HepG2 (cell line): ENCODE measurements at regions not wholly inside any gene's neighbourhood (a gene's known extent, or its start where the extent isn't known, plus 50 kb on each side); places are given as distances from the start of the nearest gene placed in this dataset.

Source experiments
- ATAC-seq: fragments of 200-7000 bp; cut with Tn5 transposase; 3 replicates; pipeline ENCODE4 v1.9.1; 2020; ENCODE audit warnings: mild to moderate bottlenecking, moderate library complexity
- BruUV-seq: library from RNA; stranded (reverse); fragments of 400-500 nt; replicated peaks from 2 replicates; lab custom pipeline; 2021; lab: Mats Ljungman, UMichigan
- CTCF ChIA-PET: fragments of 300-600 bp; formaldehyde crosslinking; extraction: SDS; loops from one replicate; lab custom pipeline; 2021; ENCODE audit warnings: low total read pairs, inconsistent platforms, low intra/inter-chr PET ratio; lab: Yijun Ruan, JAX
- POLR2A ChIA-PET: fragments of 350-600 bp; sonication (Branson Sonifier 250); formaldehyde crosslinking; loops from one replicate; lab custom pipeline; 2020; ENCODE audit warnings: antibody characterized with exemption, inconsistent platforms; lab: Yijun Ruan, JAX
- DNase-seq: peaks from one replicate; pipeline ENCODE4 v3.0.0-alpha.2; 2015; ENCODE audit warnings: low spot score
- FAIRE-seq: peaks from 3 replicates; lab custom pipeline; 2011; peaks lifted over from hg19 to GRCh38; lab: Jason Lieb, UNC
- H2AFZ ChIP-seq: one replicate; pipeline ENCODE4 v1.6.1; 2011; ENCODE audit warnings: low read length, inconsistent platforms
- H3K27ac ChIP-seq: fragments of 300-600 bp; 3 replicates; pipeline ENCODE4 v1.8.0; 2011; ENCODE audit warnings: mixed run types, mild to moderate bottlenecking, mixed read lengths, low read length, inconsistent platforms; ENCODE audit not compliant: insufficient read depth; ENCODE audit errors: extremely low read length
- H3K27me3 ChIP-seq, 2 experiments: fragments of 200-600 bp in 1 of 2; 2 replicates in 1 of 2; 3 replicates in 1 of 2; pipeline versions ENCODE4 v1.6.0 to v1.8.0; 2011; ENCODE audit warnings: low read length in 2 of 2, mild to moderate bottlenecking in 2 of 2, moderate library complexity in 2 of 2, inconsistent platforms in 1 of 2; ENCODE audit not compliant: insufficient read depth in 2 of 2, control insufficient read depth in 1 of 2
- H3K36me3 ChIP-seq, 2 experiments: fragments of 200-600 bp in 1 of 2; replicated peaks in 1 of 2; 2 replicates in 1 of 2; 3 replicates in 1 of 2; pipeline versions ENCODE4 v1.5.1 to v1.8.0; 2011; ENCODE audit warnings: low read length in 2 of 2, inconsistent platforms in 1 of 2; ENCODE audit not compliant: insufficient read depth in 2 of 2, control insufficient read depth in 1 of 2
- H3K4me1 ChIP-seq: 2 replicates; pipeline ENCODE4 v1.5.1; 2012; ENCODE audit warnings: low read length, inconsistent platforms; ENCODE audit not compliant: insufficient read depth
- H3K4me2 ChIP-seq: 2 replicates; pipeline ENCODE4 v1.6.0; 2011; ENCODE audit warnings: low read depth, low read length, inconsistent platforms
- H3K4me3 ChIP-seq, 3 experiments: fragments of 200-600 bp in 1 of 3; sonication (generic), shearing (Covaris generic) in 1 of 3; replicated peaks in 1 of 3; 2 replicates each; pipeline ENCODE4 v1.5.1; 2011 to 2016; ENCODE audit warnings: low read length in 3 of 3, inconsistent platforms in 2 of 3, low read depth in 2 of 3, mild to moderate bottlenecking in 2 of 3, control low read depth in 1 of 3, mixed read lengths in 1 of 3; ENCODE audit not compliant: insufficient read depth in 1 of 3
- H3K79me2 ChIP-seq: one replicate; pipeline ENCODE4 v1.6.1; 2011; ENCODE audit warnings: low read length, inconsistent platforms; ENCODE audit not compliant: insufficient read depth
- H3K9ac ChIP-seq: 2 replicates; pipeline ENCODE4 v1.6.0; 2011; ENCODE audit warnings: mild to moderate bottlenecking, low read depth, low read length, inconsistent platforms; ENCODE audit not compliant: insufficient read depth
- H3K9me3 ChIP-seq: 2 replicates; pipeline ENCODE4 v1.5.1; 2012; ENCODE audit warnings: mild to moderate bottlenecking, low read length
- H4K20me1 ChIP-seq: 2 replicates; pipeline ENCODE4 v1.6.0; 2011; ENCODE audit warnings: inconsistent platforms, mild to moderate bottlenecking, low read length, moderate library complexity; ENCODE audit not compliant: insufficient read depth
- CENPBD1 ChIP-seq: sonication (generic); formaldehyde crosslinking; IDR thresholded peaks from 2 replicates; pipeline ENCODE4 v1.8.0; 2022; ENCODE audit warnings: missing genetic modification reagents, low read depth, mild to moderate bottlenecking, borderline replicate concordance
- MEIS1 ChIP-seq: sonication (generic); formaldehyde crosslinking; IDR thresholded peaks from 2 replicates; pipeline ENCODE4 v1.9.0; 2021; ENCODE audit warnings: mild to moderate bottlenecking, missing genetic modification reagents, moderate library complexity, borderline replicate concordance
- NBN ChIP-seq: fragments of 450-650 bp; conservative IDR thresholded peaks from 2 replicates; pipeline ENCODE4 v1.6.1; 2017
- SRSF1 ChIP-seq: fragments of 200-400 bp; formaldehyde crosslinking; optimal IDR thresholded peaks from 2 replicates; pipeline ENCODE3; 2017; ENCODE audit warnings: mild to moderate bottlenecking, low read depth, low read length, moderate library complexity
- TEF ChIP-seq: sonication (generic); formaldehyde crosslinking; IDR thresholded peaks from 2 replicates; pipeline ENCODE4 v1.5.0; 2020; ENCODE audit warnings: missing genetic modification reagents
- TFDP2 ChIP-seq: sonication (generic); formaldehyde crosslinking; IDR thresholded peaks from 2 replicates; pipeline ENCODE4 v1.4.0; 2020; ENCODE audit warnings: missing genetic modification reagents
- ZNF563 ChIP-seq: sonication (generic); formaldehyde crosslinking; IDR thresholded peaks from 2 replicates; pipeline ENCODE4 v1.8.0; 2022; ENCODE audit warnings: mild to moderate bottlenecking, moderate library complexity, missing genetic modification reagents
- ZNF784 ChIP-seq: sonication (generic); formaldehyde crosslinking; IDR thresholded peaks from 2 replicates; pipeline ENCODE4 v1.5.1; 2020; ENCODE audit warnings: missing genetic modification reagents, mild to moderate bottlenecking, borderline replicate concordance
- WGBS: methylation state at CpG from one replicate; pipeline ENCODE4 v1.1.6; 2017; ENCODE audit warnings: low lambda C conversion rate; 5-methylcytosine and 5-hydroxymethylcytosine counted together
- in situ Hi-C: cut with HindIII; loops from 2 replicates; pipeline ENCODE4 v1.10.0; 2017; ENCODE audit warnings: low pct_unique_long_range_greater_than_20kb; ENCODE audit not compliant: extremely low pct_ligation_motif_present
- intact Hi-C: fragments of 100-400 bp; cut with micrococcal nuclease; formaldehyde crosslinking; loops from one replicate; pipeline ENCODE4 v1.10.0; 2022; ENCODE audit not compliant: unreplicated experiment
- TF ChIP-seq, protein P1 (sequence below): IDR thresholded peaks from 2 replicates; pipeline ENCODE4 v1.6.1; 2016
- TF ChIP-seq, protein P2 (sequence below): sonication (generic); formaldehyde crosslinking; IDR thresholded peaks from 2 replicates; pipeline ENCODE4 v1.4.0; 2020; ENCODE audit warnings: missing genetic modification reagents

DNA sequence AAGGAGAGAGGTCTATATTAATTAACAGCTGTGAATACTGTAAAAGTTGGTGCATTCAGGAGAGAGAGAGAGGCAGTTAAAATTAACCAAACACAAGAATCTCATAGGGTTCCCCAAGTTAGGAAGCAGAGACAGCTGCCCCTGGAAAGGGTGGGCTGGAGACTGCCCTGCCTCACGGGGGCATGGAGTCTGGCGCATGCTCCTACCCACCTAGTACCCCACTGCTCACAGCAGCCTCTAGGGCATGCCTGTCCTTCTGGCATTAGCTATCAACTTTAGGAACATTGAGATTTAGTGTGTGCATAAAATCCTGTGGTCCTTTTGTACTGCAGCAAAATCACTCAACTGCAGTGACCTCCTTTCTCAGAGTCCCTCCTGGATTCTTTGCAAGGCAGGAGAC is 710.1 kb downstream of the SORCS3 start:
- H3K9ac ChIP-seq: no peak overlapping the region
- no peak overlapping the region for H2AFZ ChIP-seq
- FAIRE-seq (no peak), DNase-seq (no peak), ATAC-seq (no peak)
- 0% methylated on average over 2 of the region's 2 CpGs for WGBS
- no peaks in the 10 kb centered on the region for H3K27me3 ChIP-seq
- no peaks in the 10 kb centered on the region for H4K20me1 ChIP-seq
- H3K27ac ChIP-seq: no peak overlapping the region
- H3K36me3 ChIP-seq: no peaks in the 10 kb centered on the region
- BruUV-seq: no TSS peak
- ChIA-PET POLR2A (no interaction called here), CTCF (no interaction called here)
- in situ Hi-C loops: no loop called here
- TF ChIP-seq ZNF563: no peak
- intact Hi-C loops: no loop called here
- no peaks in the 10 kb centered on the region for H3K4me1 ChIP-seq
- H3K79me2 ChIP-seq: no peaks in the 10 kb centered on the region
- no peak overlapping the region for H3K4me2 ChIP-seq
- H3K9me3 ChIP-seq: peaks cover 16% of the 10 kb centered on the region
- no peak overlapping the region for H3K4me3 ChIP-seq

GRCh38 chr10:105347487-105347886 is 706.4 kb downstream of the SORCS3 start:
- Histone ChIP-seq H3K9ac (no peak overlapping the region), H3K79me2 (no peaks in the 10 kb centered on the region), H3K27ac (no peak overlapping the region), H3K9me3 (peaks cover 33% of the 10 kb centered on the region), H3K36me3 (no peaks in the 10 kb centered on the region), H2AFZ (no peak overlapping the region), H3K4me2 (no peak overlapping the region), H4K20me1 (no peaks in the 10 kb centered on the region), H3K4me1 (no peaks in the 10 kb centered on the region), H3K27me3 (no peaks in the 10 kb centered on the region), H3K4me3 (no peak overlapping the region)
- in situ Hi-C loops (no loop called here), intact Hi-C loops (no loop called here)
- 27% methylated on average over 2 of the region's 2 CpGs for WGBS
- ATAC-seq (no peak), FAIRE-seq (no peak), DNase-seq (no peak)
- BruUV-seq: no TSS peak
- CTCF ChIA-PET: no interaction called here
- POLR2A ChIA-PET: no interaction called here
- TF ChIP-seq ZNF784 (CRISPR knock-in tag) (no peak), NBN (no peak), MEIS1 (CRISPR knock-in tag) (no peak), TEF (CRISPR knock-in tag) (no peak), CENPBD1 (no peak), TFDP2 (CRISPR knock-in tag) (no peak), SRSF1 (no peak)
- TF ChIP-seq, protein P1, sequence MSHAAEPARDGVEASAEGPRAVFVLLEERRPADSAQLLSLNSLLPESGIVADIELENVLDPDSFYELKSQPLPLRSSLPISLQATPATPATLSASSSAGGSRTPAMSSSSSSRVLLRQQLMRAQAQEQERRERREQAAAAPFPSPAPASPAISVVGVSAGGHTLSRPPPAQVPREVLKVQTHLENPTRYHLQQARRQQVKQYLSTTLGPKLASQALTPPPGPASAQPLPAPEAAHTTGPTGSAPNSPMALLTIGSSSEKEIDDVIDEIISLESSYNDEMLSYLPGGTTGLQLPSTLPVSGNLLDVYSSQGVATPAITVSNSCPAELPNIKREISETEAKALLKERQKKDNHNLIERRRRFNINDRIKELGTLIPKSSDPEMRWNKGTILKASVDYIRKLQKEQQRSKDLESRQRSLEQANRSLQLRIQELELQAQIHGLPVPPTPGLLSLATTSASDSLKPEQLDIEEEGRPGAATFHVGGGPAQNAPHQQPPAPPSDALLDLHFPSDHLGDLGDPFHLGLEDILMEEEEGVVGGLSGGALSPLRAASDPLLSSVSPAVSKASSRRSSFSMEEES (CRISPR knock-in tag): no peak
- TF ChIP-seq, protein P2, sequence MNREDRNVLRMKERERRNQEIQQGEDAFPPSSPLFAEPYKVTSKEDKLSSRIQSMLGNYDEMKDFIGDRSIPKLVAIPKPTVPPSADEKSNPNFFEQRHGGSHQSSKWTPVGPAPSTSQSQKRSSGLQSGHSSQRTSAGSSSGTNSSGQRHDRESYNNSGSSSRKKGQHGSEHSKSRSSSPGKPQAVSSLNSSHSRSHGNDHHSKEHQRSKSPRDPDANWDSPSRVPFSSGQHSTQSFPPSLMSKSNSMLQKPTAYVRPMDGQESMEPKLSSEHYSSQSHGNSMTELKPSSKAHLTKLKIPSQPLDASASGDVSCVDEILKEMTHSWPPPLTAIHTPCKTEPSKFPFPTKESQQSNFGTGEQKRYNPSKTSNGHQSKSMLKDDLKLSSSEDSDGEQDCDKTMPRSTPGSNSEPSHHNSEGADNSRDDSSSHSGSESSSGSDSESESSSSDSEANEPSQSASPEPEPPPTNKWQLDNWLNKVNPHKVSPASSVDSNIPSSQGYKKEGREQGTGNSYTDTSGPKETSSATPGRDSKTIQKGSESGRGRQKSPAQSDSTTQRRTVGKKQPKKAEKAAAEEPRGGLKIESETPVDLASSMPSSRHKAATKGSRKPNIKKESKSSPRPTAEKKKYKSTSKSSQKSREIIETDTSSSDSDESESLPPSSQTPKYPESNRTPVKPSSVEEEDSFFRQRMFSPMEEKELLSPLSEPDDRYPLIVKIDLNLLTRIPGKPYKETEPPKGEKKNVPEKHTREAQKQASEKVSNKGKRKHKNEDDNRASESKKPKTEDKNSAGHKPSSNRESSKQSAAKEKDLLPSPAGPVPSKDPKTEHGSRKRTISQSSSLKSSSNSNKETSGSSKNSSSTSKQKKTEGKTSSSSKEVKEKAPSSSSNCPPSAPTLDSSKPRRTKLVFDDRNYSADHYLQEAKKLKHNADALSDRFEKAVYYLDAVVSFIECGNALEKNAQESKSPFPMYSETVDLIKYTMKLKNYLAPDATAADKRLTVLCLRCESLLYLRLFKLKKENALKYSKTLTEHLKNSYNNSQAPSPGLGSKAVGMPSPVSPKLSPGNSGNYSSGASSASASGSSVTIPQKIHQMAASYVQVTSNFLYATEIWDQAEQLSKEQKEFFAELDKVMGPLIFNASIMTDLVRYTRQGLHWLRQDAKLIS (CRISPR knock-in tag): no peak
